NCI-H146 treated with DMSO at 0.1 percent for 48 hours (cell line): ENCODE measurements at regions not wholly inside any gene's neighbourhood (a gene's known extent, or its start where the extent isn't known, plus 50 kb on each side); places are given as distances from the start of the nearest gene placed in this dataset.

Experiments
- DNase-seq: peaks from one replicate; lab custom pipeline; 2025; ENCODE audit not compliant: unreplicated experiment; lab: John Stamatoyannopoulos, UW

- no peak for DNase-seq
These were observed 446.2 kb upstream of the TRPC7 start for GRCh38 chr5:136811551-136811950.

- no peak for DNase-seq
These were observed 445.7 kb upstream of the TRPC7 start for GRCh38 chr5:136811086-136811485.

- DNase-seq = no peak
These were observed 445.0 kb upstream of the TRPC7 start for GRCh38 chr5:136810261-136810801.

- DNase-seq = no peak
These were observed 444.0 kb upstream of the TRPC7 start for GRCh38 chr5:136809382-136809781.

DNA sequence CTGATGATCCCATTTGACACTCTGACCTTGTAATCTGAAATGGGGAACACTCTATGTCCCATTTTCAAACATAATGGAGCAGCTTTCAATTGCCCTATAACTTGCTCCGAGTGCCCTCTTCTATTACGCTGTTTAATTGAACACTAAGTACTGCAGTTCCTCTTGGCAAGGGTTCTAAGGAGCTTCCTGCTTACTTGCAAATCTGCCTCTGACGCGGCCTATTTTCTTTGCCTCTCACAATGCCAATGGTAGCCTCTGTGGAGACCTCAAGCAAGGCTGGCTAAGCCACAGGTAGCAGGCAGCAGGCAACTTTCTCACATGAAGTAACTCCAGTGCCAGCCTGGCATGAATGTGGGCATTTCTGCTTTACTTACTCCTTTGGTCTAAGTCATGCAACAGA lies 443.4 kb upstream of the TRPC7 start:
- DNase-seq = no peak

DNA sequence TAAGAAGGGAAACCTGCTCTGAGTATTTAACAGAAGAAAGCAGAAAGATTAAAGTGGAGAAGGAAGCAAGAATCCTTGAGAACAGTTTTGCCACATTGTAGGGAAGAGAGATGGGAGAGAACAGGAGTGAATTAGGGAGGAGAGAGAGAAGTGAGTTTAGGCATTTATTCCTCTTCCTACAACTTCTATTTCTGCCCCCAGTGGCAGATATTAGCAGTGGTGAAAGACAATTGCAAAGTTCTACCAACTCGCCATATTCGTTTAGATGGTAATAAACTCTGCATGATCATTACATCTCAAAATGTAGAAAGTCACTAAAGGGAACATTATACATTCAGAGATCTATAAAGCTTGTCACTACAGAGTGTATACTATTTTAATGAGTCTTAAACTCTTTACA lies 440.1 kb upstream of the TRPC7 start:
- no peak for DNase-seq

DNA sequence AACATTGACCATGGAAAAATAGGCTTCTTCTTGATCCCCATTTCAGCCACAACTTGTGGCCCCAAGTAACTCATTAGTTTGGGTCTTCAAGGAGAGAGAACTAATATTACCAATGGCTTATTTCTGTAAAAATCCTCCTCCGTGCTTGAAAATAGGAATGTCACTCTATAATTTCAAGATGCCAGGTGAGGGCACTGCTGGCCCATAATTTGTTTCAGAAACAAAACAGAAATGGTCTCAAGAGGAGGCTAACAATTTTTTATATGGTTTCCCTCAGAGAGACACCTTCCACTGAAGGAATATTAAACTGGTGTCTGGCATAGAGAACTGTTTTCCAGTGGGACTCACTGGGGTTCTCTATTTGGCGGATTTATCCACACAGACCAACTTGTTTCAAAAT lies 437.0 kb upstream of the TRPC7 start:
- no peak for DNase-seq

DNA sequence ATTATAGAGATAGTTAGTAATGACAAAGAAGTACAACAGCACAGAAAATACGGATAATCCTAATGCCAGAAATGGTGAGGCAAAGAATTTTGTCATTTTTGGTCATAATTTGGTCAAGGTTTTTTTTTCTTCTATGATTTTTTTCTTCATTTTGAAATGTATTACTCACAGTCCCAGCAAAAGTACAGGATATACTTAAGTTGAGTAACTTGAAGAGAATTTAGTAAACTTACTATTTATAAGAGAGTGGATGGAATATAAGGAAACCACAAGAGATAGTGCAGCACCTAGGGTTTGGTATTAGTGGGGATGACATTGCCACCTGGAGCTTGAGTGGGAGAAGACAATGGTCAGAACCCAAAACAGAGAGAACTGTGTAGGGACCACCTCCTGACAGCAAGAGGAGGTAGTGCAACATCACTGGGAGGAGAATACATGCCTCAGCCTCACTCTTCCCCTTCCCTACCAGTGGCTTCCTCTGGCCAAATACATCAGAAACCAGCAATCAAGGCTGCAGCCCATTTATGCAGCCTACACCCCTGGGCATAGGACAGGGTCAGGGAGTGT lies 434.5 kb upstream of the TRPC7 start:
- no peak for DNase-seq

DNA sequence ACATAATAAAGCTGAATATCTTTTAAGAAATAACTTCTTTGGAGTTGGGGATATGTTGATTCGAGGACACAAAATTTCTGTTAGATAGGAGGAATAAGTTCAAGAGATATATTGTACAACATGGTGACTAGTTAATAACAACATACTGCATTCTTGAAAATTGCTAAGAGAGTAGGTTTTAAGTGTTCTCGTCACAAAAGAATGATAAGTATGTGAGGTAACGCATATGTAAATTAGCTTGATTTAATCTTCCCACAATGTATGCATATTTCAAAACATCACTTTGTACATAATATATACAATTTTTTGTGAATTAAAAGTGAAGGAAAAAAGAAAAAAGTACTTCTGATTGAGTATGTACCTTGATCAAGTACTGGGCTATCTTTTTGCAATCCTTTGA lies 428.0 kb upstream of the TRPC7 start:
- DNase-seq = no peak

DNA sequence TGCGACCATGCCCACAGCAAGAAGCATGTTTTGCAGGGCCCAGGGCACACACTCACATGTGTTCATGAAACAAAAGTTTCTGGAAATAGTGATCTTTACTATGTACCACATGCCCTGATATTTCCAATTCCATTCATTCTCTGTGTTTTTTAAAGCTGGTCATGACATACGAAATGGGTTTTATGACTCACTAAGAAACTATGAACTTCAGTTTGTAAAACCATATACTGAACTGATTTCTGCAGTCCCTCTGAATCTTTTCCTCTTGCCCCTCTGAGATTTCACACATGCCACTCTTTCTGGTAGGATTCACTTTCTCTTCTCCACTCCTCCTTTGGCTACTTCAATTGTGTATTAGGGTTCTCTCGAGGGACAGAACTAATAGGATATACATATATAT lies 416.1 kb upstream of the TRPC7 start:
- DNase-seq = no peak

- DNase-seq = no peak
These were observed 415.2 kb upstream of the TRPC7 start for GRCh38 chr5:136780518-136780917.

DNA sequence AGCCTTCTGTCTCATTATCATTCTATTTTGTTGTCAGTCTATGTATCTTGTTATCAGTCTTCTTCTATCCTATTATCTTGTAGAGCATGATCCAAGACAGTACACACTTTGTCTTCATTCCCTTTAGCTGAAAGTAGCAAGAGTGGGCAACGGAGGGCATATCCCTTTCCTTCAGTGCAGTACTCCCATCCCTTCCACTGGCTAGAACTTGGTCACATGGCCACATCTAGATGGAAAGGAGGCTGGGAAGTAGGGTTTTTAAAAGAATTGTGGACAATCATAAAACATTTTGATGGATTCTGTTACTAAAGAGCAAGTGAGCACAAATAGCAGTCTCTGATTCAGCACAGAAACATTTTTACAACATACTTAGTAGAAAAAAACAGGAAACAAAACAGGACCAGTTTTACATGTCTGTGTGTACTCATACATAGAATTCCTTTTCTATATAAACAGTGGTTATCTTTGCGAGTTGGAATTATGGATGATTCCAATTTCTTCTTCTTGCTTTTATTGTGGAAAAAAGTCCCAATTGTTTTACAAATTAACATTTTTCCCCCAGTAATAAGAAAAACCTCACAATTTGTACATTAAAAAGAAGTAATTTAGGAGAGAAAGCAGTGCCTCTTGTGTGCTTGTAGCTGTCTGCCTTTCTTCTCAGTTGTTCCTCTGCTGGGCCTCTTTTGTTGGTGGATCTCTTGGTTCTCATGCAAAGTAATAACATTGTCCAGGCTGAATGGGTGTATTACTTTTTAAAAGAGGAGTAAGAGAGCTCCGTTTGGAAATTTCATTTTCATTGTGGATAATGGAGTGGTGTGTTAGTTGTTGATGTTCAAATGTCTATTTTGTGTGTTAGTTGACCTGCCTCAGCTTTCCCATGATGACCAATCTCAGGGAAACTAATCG lies 410.9 kb upstream of the TRPC7 start:
- DNase-seq = no peak

GRCh38 chr5:136772491-136772890 lies 407.1 kb upstream of the TRPC7 start:
- no peak for DNase-seq

DNA sequence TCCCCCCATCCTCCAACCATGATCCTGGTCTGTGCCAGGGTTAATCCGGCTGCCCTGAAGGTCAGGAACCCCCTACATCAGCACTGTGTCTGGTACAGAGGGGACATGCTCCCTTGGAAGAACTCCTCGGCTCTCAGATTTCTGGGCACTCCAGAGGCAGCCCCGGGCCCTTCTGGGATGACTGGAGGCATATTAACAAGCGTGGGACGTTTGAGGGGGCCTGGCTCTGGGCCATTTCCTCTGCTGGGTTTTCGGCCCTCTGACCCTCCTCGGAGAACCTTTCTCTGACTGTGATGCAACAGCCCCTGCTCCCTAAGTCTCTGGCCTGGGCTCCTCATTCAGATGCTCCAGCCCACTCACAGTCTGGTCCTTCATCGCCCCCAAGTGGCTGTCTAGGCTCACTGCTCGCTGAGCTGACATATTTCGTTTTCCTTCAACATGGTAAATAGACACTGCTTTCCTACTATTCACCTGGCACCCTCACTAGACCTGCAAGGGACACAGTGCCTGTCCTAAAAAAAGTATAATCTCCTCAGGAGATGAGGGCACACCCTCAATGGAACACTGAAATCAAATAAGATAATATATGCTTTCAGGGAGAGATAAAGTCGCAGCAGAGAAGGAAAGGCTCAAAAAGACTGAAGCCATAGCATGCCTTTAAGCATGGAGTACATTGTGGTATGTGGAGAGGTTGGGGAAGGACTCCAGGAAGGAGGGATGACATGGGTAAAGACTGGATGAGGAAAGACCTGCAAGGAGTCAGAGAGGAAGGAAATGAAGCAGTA lies 404.7 kb upstream of the TRPC7 start:
- no peak for DNase-seq

DNA sequence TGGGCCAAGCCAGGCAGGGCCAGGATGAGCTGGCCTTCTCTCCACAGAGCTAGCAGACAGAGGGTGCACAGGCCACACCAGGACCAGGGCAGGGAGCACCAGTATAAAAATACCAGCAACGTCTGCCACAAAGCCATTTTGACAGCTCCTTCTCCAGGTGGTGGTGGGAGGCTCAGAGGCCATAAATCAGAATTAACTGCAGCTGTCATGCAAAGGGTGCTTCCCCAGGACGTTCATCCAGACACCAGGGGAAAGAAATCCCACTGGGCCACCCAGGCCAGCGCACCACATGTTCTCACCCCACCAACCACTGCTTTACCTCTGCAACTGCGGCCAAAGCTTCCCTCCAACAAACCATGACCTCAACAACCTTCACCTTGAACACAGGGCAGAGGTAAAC lies 403.7 kb upstream of the TRPC7 start:
- no peak for DNase-seq

GRCh38 chr5:136768457-136768856 lies 403.1 kb upstream of the TRPC7 start:
- no peak for DNase-seq

DNA sequence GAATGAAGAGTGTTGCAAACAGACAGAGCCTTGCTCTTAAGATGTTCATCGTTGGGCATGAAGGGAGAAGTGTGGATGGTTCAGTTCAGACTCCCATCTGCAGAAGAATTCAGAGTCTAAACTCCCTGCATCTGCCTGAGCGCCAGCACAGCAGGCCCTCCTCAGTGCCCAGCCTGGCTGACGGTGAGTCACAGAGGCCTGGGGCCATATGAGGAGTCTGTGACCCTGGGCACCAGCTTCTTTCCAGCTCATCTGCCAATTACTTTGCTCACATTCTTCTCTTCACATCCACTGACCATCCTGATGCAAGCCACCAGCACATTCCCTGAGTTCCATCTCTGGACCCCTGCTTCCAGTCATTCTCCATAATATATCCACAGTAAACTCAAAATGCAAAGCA lies 401.1 kb upstream of the TRPC7 start:
- no peak for DNase-seq

DNA sequence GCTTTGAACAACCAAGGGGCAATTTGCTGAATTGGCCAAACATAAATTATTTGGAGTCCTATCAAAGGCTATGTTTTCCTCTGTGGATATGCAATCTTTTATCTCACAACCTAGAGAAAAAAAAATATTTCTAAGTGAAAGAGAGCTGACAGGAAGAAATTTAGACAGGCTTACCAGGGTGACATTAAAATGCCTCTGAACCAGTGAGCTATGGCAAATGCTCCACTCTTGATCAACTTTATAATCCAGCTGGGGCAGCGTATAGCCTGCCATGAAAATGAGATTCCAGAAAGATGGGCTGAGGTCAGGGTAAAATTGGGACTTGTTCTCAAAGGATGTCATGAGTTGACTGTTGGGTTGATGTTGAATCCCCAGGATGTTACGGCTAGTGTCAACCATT lies 399.3 kb upstream of the TRPC7 start:
- DNase-seq = no peak

- no peak for DNase-seq
These were observed 398.2 kb upstream of the TRPC7 start for GRCh38 chr5:136763548-136763947.

- no peak for DNase-seq
These were observed 388.9 kb upstream of the TRPC7 start for GRCh38 chr5:136754216-136754615.

DNA sequence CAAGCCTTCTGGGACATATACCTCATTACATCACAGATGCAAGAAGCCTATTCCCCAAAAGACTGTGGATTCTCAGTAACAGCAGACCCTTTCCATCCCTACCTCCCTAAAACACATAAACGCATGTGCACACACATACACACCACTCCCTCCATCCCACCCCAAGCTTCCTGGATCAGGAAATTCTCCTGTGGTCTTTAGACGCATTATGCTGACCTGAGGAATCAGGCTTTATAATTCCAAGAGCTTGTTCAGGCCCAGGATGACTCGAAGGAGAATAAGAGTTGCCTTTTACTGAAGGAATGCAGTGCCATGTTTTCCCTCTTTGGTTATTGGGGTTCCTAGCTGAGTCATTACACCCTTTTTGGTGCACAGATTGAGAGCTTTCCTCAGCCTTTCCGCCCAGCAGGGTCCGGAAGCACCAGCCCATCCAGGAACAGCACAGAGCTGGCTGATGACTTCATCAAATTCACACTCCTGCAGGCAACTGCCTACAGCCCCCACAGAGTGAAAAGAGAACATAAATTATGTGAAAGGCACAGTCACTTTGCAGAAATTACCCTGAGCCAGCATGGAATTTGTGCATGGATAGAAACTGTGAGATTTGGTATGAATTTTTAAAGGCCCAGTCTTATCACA lies 385.0 kb upstream of the TRPC7 start:
- DNase-seq = no peak
